LoVo (cell line): ENCODE measurements at regions not wholly inside any gene's neighbourhood (a gene's known extent, or its start where the extent isn't known, plus 50 kb on each side); places are given as distances from the start of the nearest gene placed in this dataset.

Source experiments
- DNase-seq: peaks from one replicate; pipeline ENCODE4 v3.0.0-alpha.2; 2016; ENCODE audit warnings: low spot score

- no peak for DNase-seq
Measured at GRCh38 chr13:106382534-106382933, 152.9 kb downstream of the EFNB2 start.

DNA sequence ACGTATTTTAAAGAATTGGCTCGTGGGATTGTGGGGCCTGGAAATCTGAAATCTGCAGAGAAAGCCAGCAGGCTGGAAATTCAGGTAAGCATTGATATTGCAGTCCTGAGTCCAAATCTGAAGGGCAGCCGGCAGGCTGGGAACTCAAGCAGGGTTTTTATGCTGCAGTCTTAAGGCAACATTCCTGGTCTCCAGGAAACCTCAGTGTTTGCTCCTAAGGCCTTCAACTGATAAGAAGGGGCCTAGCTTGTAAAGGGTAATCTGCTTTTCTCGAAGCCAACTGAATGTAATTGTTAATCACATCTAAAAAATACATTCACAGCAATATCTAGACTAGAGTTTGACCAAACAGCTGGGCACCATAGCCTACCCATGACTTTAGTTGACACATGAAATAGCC lies 154.4 kb downstream of the EFNB2 start:
- no peak for DNase-seq

GRCh38 chr13:106377931-106378662 lies 157.4 kb downstream of the EFNB2 start:
- DNase-seq: no peak

GRCh38 chr13:106377341-106377740 lies 158.1 kb downstream of the EFNB2 start:
- no peak for DNase-seq

DNA sequence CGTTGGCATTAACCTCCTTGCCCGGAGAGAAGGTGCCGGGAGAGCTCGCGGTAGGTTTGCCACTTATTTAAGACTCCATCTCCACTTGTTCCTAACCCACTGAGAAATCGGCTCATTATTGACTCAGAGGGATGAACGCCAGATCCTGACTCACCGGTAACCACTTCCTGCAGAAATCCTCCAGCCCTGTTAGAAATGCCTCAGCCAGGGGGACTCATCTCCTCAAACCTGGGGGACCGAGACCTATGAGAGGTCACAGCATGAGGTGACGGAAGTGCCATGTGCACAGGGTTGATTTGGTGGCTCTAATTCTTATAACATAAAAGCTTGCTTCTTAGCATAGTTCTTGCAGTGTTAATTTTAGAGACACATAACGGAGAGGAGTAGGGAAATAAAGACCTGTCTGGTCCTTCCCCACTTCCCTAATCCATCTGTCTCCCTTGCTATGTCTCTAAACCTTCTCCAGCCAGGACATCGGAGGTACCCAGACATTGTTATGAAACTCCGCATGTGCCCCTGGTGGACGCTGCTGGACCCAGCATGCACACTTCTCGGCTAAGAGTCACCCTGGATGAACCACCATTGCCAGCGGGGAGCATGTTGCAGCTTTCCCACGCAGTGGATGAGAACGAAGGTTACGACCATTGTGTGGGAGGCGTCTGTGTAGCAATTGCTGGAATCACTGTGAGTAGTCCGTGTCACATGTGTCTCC lies 158.9 kb downstream of the EFNB2 start:
- DNase-seq: peak; percentile 71

- no peak for DNase-seq
Measured at GRCh38 chr13:106375085-106375484, 160.4 kb downstream of the EFNB2 start.

GRCh38 chr13:106374631-106375030 lies 160.8 kb downstream of the EFNB2 start:
- no peak for DNase-seq

DNA sequence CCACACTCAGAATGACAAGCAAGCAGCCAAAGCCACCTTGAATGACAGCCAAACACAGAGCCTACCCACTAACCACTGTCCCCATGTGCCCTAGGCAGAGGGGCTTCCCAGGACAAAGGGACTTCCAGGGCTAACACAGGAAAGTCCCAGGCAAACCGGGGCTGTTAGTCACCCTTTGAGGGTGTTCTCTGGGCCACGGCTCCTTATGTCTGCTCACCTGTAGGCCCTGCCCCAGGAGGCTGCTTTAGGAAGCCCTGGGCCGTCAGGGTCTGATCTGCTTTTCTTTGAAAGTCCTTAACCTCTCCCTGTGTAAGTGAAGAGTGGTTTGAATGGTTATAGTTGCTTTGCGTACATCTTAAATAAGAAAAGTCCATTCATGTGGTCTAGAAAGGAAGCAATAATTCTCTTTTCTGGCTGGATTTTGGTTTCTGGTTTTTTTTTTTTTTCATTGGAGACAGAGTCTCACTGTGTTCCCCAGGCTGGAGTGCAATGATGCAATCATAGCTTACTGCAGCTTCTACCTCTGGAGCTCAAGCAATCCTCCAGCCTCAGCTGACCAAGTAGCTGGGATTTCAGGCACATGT lies 161.4 kb downstream of the EFNB2 start:
- no peak for DNase-seq

DNA sequence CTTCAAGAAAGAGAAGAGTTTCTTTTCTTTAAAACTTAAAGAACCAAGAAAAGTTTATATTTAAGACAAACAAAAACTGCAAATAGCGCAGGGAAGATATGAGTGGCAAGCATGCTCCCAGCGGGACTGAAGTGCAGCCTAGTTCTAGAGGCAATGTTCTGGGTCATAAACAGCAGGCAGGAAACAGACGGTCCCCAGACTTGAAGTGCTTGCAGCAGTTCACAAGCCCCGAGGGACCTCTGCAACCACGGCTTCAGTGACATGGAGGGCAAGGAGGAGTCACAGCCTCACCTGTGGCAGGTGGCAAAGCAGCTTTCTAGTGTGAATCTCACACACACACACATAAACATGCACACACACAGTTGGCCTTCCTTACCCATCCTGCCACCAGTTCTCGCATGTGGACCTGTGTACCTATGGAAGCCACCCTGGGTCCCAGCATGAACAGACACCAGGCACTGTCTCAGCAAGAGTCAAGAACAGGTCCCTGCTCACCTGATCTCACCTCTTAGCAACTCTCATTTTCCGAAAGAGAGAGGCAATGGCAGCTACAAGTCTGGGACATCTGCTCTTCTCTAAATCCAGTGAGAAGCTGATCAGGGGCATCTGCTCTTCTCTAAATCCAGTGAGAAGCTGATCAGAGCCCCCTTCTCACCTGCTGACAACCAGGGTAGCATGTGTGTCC lies 162.0 kb downstream of the EFNB2 start:
- no peak for DNase-seq

GRCh38 chr13:106372199-106373155 lies 163.0 kb downstream of the EFNB2 start:
- DNase-seq: no peak

- DNase-seq: no peak
Measured at GRCh38 chr13:106371024-106371423, 164.4 kb downstream of the EFNB2 start.

GRCh38 chr13:106369858-106370257 lies 165.6 kb downstream of the EFNB2 start:
- no peak for DNase-seq

- no peak for DNase-seq
Measured at GRCh38 chr13:106369091-106369490, 166.4 kb downstream of the EFNB2 start.

DNA sequence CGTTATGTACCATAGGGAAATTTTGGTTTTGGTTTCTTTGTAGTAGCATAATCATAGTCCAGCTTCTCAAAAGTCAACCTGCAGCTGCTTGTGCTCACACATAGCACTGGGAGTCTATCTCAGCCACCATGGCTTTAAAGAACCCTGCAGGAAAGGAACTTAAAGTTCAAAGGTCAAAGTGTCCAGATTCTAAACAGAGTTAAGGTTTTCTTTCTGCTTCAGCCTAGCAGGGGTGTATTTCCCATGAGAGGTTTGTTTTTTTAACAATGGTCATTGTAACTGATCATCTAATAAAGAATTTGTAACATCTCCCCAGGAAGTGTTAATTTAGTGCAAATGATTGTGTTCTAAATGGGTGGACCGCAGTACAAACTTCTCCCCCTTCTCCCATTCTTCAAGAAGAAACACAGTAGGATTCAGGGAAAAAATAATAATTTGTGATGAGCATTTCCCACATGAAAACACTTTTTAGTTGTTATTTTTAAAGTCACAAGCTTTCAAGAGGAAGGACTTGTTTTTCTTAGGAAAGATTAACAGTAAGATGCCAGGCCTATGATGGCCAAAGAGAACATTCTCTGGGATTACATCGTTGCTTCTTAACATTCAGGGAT lies 168.0 kb downstream of the EFNB2 start:
- DNase-seq: no peak

GRCh38 chr13:106362707-106363106 lies 172.8 kb downstream of the EFNB2 start:
- no peak for DNase-seq

GRCh38 chr13:106361621-106362020 lies 173.8 kb downstream of the EFNB2 start:
- no peak for DNase-seq

DNA sequence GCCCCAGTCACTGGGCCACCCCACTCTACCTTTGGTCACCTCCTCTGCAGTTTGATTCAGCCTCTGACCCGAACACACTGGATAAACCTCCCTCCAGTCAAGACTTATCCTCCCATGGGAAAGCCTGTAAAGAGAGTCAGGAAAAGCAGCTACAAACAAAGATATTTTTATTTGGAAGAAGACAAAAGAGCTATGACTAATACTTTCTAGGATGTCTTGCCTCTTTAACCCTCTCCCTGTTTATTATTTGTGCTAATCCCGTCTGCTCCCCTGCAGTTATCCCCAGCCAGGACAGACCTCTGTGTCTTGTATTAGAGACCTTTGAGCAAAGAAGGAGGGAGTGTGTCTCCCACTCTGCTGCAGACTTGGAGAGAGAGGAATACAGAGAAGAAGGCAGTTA lies 178.3 kb downstream of the EFNB2 start:
- DNase-seq: no peak

DNA sequence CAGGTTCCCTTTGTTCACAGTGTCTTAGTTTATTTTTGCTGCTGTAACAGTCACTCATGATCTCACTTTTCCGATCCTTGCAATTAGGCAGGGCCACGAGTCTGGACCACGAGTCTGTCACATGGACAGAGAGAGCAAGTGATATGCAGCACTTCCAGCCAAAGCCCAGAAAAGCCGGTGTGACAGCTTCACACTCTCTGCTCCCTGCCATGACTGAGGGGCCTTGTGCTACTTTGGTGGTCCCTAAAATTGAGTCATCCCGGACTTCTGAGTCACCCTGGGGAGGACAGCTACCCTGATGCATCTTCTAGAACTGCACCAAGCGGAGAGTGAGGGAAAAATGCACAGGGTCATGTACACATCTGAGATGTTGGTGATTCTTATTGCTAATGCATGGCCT lies 179.6 kb downstream of the EFNB2 start:
- DNase-seq: no peak

DNA sequence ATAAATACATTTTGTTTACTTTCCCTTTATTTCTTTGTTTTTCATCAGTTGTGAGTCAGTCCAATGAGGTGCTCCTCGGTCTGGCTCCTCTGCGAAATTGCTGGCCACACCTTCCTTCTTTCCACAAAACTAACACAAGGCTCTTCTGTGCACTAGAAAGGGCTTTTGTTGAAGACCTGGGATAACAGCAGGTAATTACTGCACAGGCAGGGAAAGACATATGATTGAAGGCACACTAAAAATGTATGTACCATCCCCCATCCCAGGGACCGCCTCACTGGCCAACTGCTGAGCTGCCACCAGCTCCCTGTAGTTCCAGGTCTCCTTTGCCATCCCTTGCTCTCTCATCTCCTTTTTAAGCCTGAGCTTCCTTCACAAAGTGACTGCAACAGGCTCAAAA lies 180.5 kb downstream of the EFNB2 start:
- DNase-seq: no peak

DNA sequence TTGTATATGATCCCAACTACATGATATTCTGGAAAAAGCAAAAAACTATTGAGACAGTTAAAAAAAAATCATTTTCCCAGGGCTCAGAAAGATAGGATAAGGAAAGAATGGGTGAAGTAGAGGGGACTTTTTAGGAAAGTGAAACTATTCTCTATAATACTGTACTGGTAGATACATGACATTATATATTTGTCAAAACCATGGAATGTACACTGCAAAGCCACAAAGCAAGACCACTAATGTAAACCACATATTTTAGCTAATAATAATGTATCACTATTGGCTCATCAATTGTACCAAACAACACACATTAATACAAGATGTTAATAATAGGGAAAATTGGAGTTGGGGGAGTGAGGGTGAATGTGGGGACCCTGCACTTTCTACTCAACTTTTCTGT lies 182.6 kb downstream of the EFNB2 start:
- DNase-seq: no peak

GRCh38 chr13:106351251-106351650 lies 184.2 kb downstream of the EFNB2 start:
- DNase-seq: no peak
